ENCODE measurements at regions not wholly inside any gene's neighbourhood (a gene's known extent, or its start where the extent isn't known, plus 50 kb on each side); places are given as distances from the start of the nearest gene placed in this dataset.

DNA sequence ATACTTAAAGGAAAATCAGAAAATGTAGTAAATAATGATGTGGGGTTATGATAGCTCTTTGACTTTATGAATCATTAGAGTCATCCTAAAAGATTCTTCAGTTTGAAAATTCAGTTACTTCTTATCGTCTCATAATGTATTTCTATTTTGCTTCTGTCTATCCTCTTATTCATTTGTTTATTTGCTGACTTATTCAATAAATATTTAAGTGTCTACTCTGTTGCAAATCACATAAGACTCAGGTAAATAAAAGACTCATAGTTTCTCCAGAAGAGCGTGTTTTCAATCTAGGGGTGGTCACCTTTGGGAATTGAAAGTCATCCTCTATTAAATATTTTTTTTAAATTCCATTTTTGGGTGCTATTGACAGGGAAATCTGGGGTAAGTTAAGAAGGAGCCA is 69.1 kb upstream of the RBMS1 start:
- Histone ChIP-seq H3K4me2 (replicated peaks; ENCODE audit: extremely low read depth, low read length, poor library complexity, severe bottlenecking) (peak overlapping the region; percentile 39), H2AFZ (ENCODE audit: insufficient read depth, low read depth, low read length, poor library complexity, severe bottlenecking) (no peak overlapping the region), H3K27me3 (ENCODE audit: control insufficient read depth in 2 of 2, insufficient read depth in 2 of 2, low read length in 2 of 2) (no peaks in the 10 kb centered on the region), H3K36me3 (replicated peaks in 1 of 2; ENCODE audit: control insufficient read depth in 1 of 2, insufficient read depth in 2 of 2, low read length in 2 of 2) (no peaks in the 10 kb centered on the region), H3K4me1 (ENCODE audit: control insufficient read depth in 1 of 2, insufficient read depth in 2 of 2, low read length in 2 of 2) (peaks cover 63 to 71% of the 10 kb centered on the region in 2 donors), H3K4me3 (replicated peaks in 1 of 3; ENCODE audit: low read depth in 2 of 3, low read length in 3 of 3) (peak overlapping the region in 1 of 3 experiments; percentile 37), H3K9me3 (replicated peaks in 1 of 2; ENCODE audit: control insufficient read depth in 1 of 2, insufficient read depth in 1 of 2, low read length in 2 of 2) (no peaks in the 10 kb centered on the region), H3K79me2 (ENCODE audit: insufficient read depth, low read length) (no peaks in the 10 kb centered on the region), H4K20me1 (ENCODE audit: insufficient read depth, low read length) (no peaks in the 10 kb centered on the region), H3K9ac (ENCODE audit: insufficient read depth, low read length, poor library complexity, severe bottlenecking) (no peak overlapping the region), H3K27ac (ENCODE audit: low read depth in 1 of 2, low read length in 2 of 2) (peak overlapping the region in 1 of 2 donors; percentile 68)
- peaks cover 73% of the 10 kb centered on the region for H3K4me1 Mint-ChIP-seq
- H3K36me3 Mint-ChIP-seq, result no peaks in the 10 kb centered on the region
- H3K27me3 Mint-ChIP-seq (ENCODE audit: low read depth in 3 of 3), result peaks cover 0 to under 1% (median 0%) of the 10 kb centered on the region in 3 donors
- H3K4me3 Mint-ChIP-seq, result no peak overlapping the region
- no peak for DNase-seq
- TF ChIP-seq, protein P1, sequence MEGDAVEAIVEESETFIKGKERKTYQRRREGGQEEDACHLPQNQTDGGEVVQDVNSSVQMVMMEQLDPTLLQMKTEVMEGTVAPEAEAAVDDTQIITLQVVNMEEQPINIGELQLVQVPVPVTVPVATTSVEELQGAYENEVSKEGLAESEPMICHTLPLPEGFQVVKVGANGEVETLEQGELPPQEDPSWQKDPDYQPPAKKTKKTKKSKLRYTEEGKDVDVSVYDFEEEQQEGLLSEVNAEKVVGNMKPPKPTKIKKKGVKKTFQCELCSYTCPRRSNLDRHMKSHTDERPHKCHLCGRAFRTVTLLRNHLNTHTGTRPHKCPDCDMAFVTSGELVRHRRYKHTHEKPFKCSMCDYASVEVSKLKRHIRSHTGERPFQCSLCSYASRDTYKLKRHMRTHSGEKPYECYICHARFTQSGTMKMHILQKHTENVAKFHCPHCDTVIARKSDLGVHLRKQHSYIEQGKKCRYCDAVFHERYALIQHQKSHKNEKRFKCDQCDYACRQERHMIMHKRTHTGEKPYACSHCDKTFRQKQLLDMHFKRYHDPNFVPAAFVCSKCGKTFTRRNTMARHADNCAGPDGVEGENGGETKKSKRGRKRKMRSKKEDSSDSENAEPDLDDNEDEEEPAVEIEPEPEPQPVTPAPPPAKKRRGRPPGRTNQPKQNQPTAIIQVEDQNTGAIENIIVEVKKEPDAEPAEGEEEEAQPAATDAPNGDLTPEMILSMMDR (IDR thresholded peaks at IDR 0.05), result no peak
- no CpG with 5 or more reads among the region's 2 CpGs for whole genome bisulfite sequencing (ENCODE audit: insufficient coverage)
- intact Hi-C loops (cut with micrococcal nuclease), result no loop called here
- peak overlapping the region; percentile 32 to 77 (median 74) for H3K27ac Mint-ChIP-seq
- peaks cover 0 to 5% (median 0%) of the 10 kb centered on the region in 7 donors for H3K9me3 Mint-ChIP-seq

DNA sequence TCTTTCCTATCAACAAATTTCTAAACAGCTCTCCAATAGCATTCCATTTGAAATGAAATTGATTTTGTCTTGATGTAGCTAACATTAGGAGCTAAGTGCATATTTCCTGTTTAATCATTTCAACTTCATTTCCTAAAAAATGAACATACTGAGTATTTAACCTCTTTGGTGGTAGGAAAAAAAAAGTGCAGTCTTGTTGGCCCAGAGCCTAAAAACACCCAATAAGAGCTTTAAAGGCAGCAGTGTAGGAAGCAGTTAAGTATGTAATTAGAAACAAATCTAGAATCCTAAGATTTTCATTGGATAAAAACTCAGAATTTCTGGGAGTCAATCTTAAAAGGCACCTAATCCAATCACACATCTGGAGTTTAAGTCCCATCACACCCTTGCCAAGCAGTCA is 71.0 kb upstream of the RBMS1 start:
- no peaks in the 10 kb centered on the region for H3K79me2 ChIP-seq (ENCODE audit: insufficient read depth, low read length)
- H3K4me3 Mint-ChIP-seq, result no peak overlapping the region
- H3K27me3 ChIP-seq (ENCODE audit: control insufficient read depth in 2 of 2, insufficient read depth in 2 of 2, low read length in 2 of 2), result no peaks in the 10 kb centered on the region
- DNase-seq, result no peak
- no peak overlapping the region for H2AFZ ChIP-seq (ENCODE audit: insufficient read depth, low read depth, low read length, poor library complexity, severe bottlenecking)
- H3K36me3 Mint-ChIP-seq, result no peaks in the 10 kb centered on the region
- no peaks in the 10 kb centered on the region for H3K27me3 Mint-ChIP-seq (ENCODE audit: low read depth in 3 of 3)
- H3K4me1 Mint-ChIP-seq, result peaks cover 85% of the 10 kb centered on the region
- no peaks in the 10 kb centered on the region for H3K9me3 ChIP-seq (replicated peaks in 1 of 2; ENCODE audit: control insufficient read depth in 1 of 2, insufficient read depth in 1 of 2, low read length in 2 of 2)
- TF ChIP-seq, protein P1 (IDR thresholded peaks at IDR 0.05), result no peak
- no peak overlapping the region for H3K4me2 ChIP-seq (replicated peaks; ENCODE audit: extremely low read depth, low read length, poor library complexity, severe bottlenecking)
- H3K27ac ChIP-seq (ENCODE audit: low read depth in 1 of 2, low read length in 2 of 2), result peak overlapping the region in 1 of 2 donors; percentile 76
- H3K9ac ChIP-seq (ENCODE audit: insufficient read depth, low read length, poor library complexity, severe bottlenecking), result no peak overlapping the region
- peaks cover 80 to 89% of the 10 kb centered on the region in 2 donors for H3K4me1 ChIP-seq (ENCODE audit: control insufficient read depth in 1 of 2, insufficient read depth in 2 of 2, low read length in 2 of 2)
- peaks cover 0 to 5% (median 2%) of the 10 kb centered on the region in 7 donors for H3K9me3 Mint-ChIP-seq
- H3K36me3 ChIP-seq (replicated peaks in 1 of 2; ENCODE audit: control insufficient read depth in 1 of 2, insufficient read depth in 2 of 2, low read length in 2 of 2), result no peaks in the 10 kb centered on the region
- H3K27ac Mint-ChIP-seq, result peak overlapping the region in 4 of 7 donors; percentile 80 to 92 (median 86)
- H3K4me3 ChIP-seq (replicated peaks in 1 of 3; ENCODE audit: low read depth in 2 of 3, low read length in 3 of 3), result peak overlapping the region in 1 of 3 experiments; percentile 43
- intact Hi-C loops (cut with micrococcal nuclease), result no loop called here
- no peaks in the 10 kb centered on the region for H4K20me1 ChIP-seq (ENCODE audit: insufficient read depth, low read length)

All from CD14-positive monocyte (primary cell).